SU-DHL-6 (cell line): ENCODE measurements at regions not wholly inside any gene's neighbourhood (a gene's known extent, or its start where the extent isn't known, plus 50 kb on each side); places are given as distances from the start of the nearest gene placed in this dataset.

ENCODE experiments used
- H2AFZ ChIP-seq: fragments of 200-600 bp; sonication (generic); 2 replicates; pipeline ENCODE4 v1.6.1; 2014; ENCODE audit warnings: low read depth, mild to moderate bottlenecking, moderate library complexity, mixed read lengths, antibody characterized with exemption, low read length; ENCODE audit not compliant: severe bottlenecking
- H3F3A ChIP-seq: fragments of 200-600 bp; shearing (Covaris generic); 2 replicates; pipeline ENCODE4 v1.6.0; 2016; ENCODE audit warnings: antibody characterized with exemption, mild to moderate bottlenecking; ENCODE audit not compliant: insufficient read depth
- H3K27ac ChIP-seq: fragments of 200-600 bp; sonication (generic); 2 replicates; pipeline ENCODE4 v1.5.1; 2016; ENCODE audit warnings: low read depth, mild to moderate bottlenecking, low read length, moderate library complexity, mixed read lengths
- H3K27me3 ChIP-seq: fragments of 200-600 bp; sonication (generic), shearing (Covaris generic); 2 replicates; pipeline ENCODE4 v1.6.0; 2014; ENCODE audit warnings: mild to moderate bottlenecking, low read length
- H3K36me3 ChIP-seq: fragments of 200-600 bp; sonication (generic); 2 replicates; pipeline ENCODE4 v1.6.1; 2014; ENCODE audit warnings: mild to moderate bottlenecking, low read length, mixed read lengths
- H3K4me2 ChIP-seq: fragments of 300-600, 200-600 bp; shearing (Covaris generic), sonication (generic); 2 replicates; pipeline ENCODE4 v1.6.0; 2014; ENCODE audit warnings: low read length, low read depth, mild to moderate bottlenecking; ENCODE audit not compliant: poor library complexity, severe bottlenecking
- H3K4me3 ChIP-seq: fragments of 200-600 bp; sonication (generic); 2 replicates; pipeline ENCODE4 v1.5.1; 2014; ENCODE audit warnings: antibody characterized with exemption, low read length, mild to moderate bottlenecking, mixed read lengths; ENCODE audit not compliant: insufficient read depth, poor library complexity, severe bottlenecking
- H3K79me2 ChIP-seq: fragments of 200-600 bp; sonication (generic); 2 replicates; pipeline ENCODE4 v1.6.1; 2014; ENCODE audit warnings: mild to moderate bottlenecking, low read length, moderate library complexity; ENCODE audit not compliant: insufficient read depth
- H3K9ac ChIP-seq: fragments of 200-600 bp; sonication (generic); 2 replicates; pipeline ENCODE4 v1.7.0; 2014; ENCODE audit warnings: mild to moderate bottlenecking, low read length
- H3K9me2 ChIP-seq: fragments of 200-600 bp; sonication (generic); replicated peaks from 2 replicates; pipeline ENCODE4 v1.6.1; 2014; ENCODE audit warnings: low read length; ENCODE audit not compliant: insufficient read depth
- H3K9me3 ChIP-seq: fragments of 200-600 bp; sonication (generic); 2 replicates; pipeline ENCODE4 v1.6.1; 2014; ENCODE audit warnings: low read length, mixed read lengths; ENCODE audit not compliant: insufficient read depth
- H4K20me1 ChIP-seq: fragments of 200-600 bp; sonication (generic); 2 replicates; pipeline ENCODE4 v1.6.1; 2014; ENCODE audit warnings: low read depth, mild to moderate bottlenecking, antibody characterized with exemption, low read length, moderate library complexity, mixed read lengths
- CTCF ChIP-seq: fragments of 200-600 bp; sonication (generic); IDR thresholded peaks from one replicate; pipeline ENCODE4 v1.5.1; 2017; ENCODE audit warnings: antibody characterized with exemption, mild to moderate bottlenecking, low read length, moderate library complexity; ENCODE audit not compliant: insufficient read depth, poor library complexity, severe bottlenecking
- EZH2phosphoT487 ChIP-seq: fragments of 200-600 bp; sonication (generic), shearing (Covaris generic); conservative IDR thresholded peaks from 2 replicates; pipeline ENCODE4 v1.6.1; 2018; ENCODE audit warnings: mild to moderate bottlenecking, antibody characterized with exemption, low read length, moderate library complexity, mixed read lengths

- Histone ChIP-seq H3K9ac (no peak overlapping the region), H2AFZ (no peak overlapping the region), H3K36me3 (no peaks in the 10 kb centered on the region), H4K20me1 (no peaks in the 10 kb centered on the region), H3K27me3 (no peaks in the 10 kb centered on the region), H3K9me3 (no peaks in the 10 kb centered on the region), H3F3A (no peaks in the 10 kb centered on the region), H3K4me2 (no peak overlapping the region), H3K79me2 (no peaks in the 10 kb centered on the region), H3K27ac (no peak overlapping the region), H3K4me3 (no peak overlapping the region), H3K9me2 (no peaks in the 10 kb centered on the region)
- TF ChIP-seq EZH2phosphoT487 (no peak), CTCF (no peak)
Measured at GRCh38 chr3:73681610-73682009, 56.9 kb upstream of the PDZRN3 start.

GRCh38 chr3:73681198-73681597 lies 56.5 kb upstream of the PDZRN3 start:
- Histone ChIP-seq H3K79me2 (no peaks in the 10 kb centered on the region), H2AFZ (no peak overlapping the region), H3F3A (no peaks in the 10 kb centered on the region), H3K27ac (no peak overlapping the region), H3K4me2 (no peak overlapping the region), H3K9me3 (no peaks in the 10 kb centered on the region), H3K36me3 (no peaks in the 10 kb centered on the region), H3K9me2 (no peaks in the 10 kb centered on the region), H4K20me1 (no peaks in the 10 kb centered on the region), H3K9ac (no peak overlapping the region), H3K4me3 (no peak overlapping the region), H3K27me3 (no peaks in the 10 kb centered on the region)
- TF ChIP-seq CTCF = no peak
- no peak for TF ChIP-seq EZH2phosphoT487

GRCh38 chr3:73680391-73681095 lies 55.8 kb upstream of the PDZRN3 start:
- H3K9me3 ChIP-seq = no peaks in the 10 kb centered on the region
- H3F3A ChIP-seq = no peaks in the 10 kb centered on the region
- H3K79me2 ChIP-seq = no peaks in the 10 kb centered on the region
- no peak overlapping the region for H3K9ac ChIP-seq
- no peak overlapping the region for H3K27ac ChIP-seq
- H3K27me3 ChIP-seq = no peaks in the 10 kb centered on the region
- H4K20me1 ChIP-seq = no peaks in the 10 kb centered on the region
- H3K4me2 ChIP-seq = no peak overlapping the region
- no peak for TF ChIP-seq CTCF
- no peaks in the 10 kb centered on the region for H3K9me2 ChIP-seq
- H3K36me3 ChIP-seq = no peaks in the 10 kb centered on the region
- H2AFZ ChIP-seq = no peak overlapping the region
- no peak overlapping the region for H3K4me3 ChIP-seq
